Gastroesophageal sphincter (tissue), 4 donors: ENCODE measurements at regions not wholly inside any gene's neighbourhood (a gene's known extent, or its start where the extent isn't known, plus 50 kb on each side); places are given as distances from the start of the nearest gene placed in this dataset.

Source experiments
- ATAC-seq: fragments of 150-250 bp; one replicate; pipeline ENCODE4 v1.9.1; 2016; ENCODE audit warnings: mild to moderate bottlenecking, moderate library complexity
- H3K27ac ChIP-seq, 4 donors: fragments of 200-600 bp; sonication (generic) in 3 of 4; 1 replicate in 3 of 4; 2 replicates in 1 of 4; pipeline ENCODE4 v1.5.1; 2016 to 2019
- H3K27me3 ChIP-seq: fragments of 200-600 bp; sonication (generic); one replicate; pipeline ENCODE4 v1.5.1; 2019
- H3K36me3 ChIP-seq, 2 donors: fragments of 200-600 bp; sonication (generic); one replicate each; pipeline ENCODE4 v1.5.1; 2019; ENCODE audit warnings: control low read depth in 1 of 2
- H3K4me1 ChIP-seq, 3 donors: fragments of 200-600 bp; sonication (generic); 1 replicate in 2 of 3; 2 replicates in 1 of 3; pipeline ENCODE4 v1.5.1; 2016 to 2019; ENCODE audit warnings: control low read depth in 2 of 3
- H3K4me3 ChIP-seq, 2 donors: fragments of 200-600 bp; sonication (generic); one replicate each; pipeline ENCODE4 v1.5.1; 2019; ENCODE audit warnings: mild to moderate bottlenecking in 1 of 2, moderate library complexity in 1 of 2
- H3K9me3 ChIP-seq, 3 donors: fragments of 200-600 bp; sonication (generic); one replicate each; pipeline ENCODE4 v1.5.1; 2017 to 2019; ENCODE audit warnings: control low read depth in 2 of 3
- CTCF ChIP-seq, 4 experiments: fragments of 200-600 bp in 2 of 4; fragments of 450-650 bp in 2 of 4; sonication (generic) in 1 of 4; IDR thresholded peaks; one replicate each; pipeline ENCODE4 v1.5.1; 2017 to 2019; ENCODE audit warnings: antibody characterized with exemption in 4 of 4, mild to moderate bottlenecking in 2 of 4, moderate library complexity in 2 of 4
- EP300 ChIP-seq: sonication (generic); formaldehyde crosslinking; IDR thresholded peaks from one replicate; pipeline ENCODE4 v1.6.1; 2017; ENCODE audit warnings: antibody characterized with exemption, mild to moderate bottlenecking
- POLR2A ChIP-seq, 2 donors: fragments of 450-650 bp; IDR thresholded peaks; one replicate each; pipeline ENCODE4 v1.6.1; 2017; ENCODE audit warnings: antibody characterized with exemption in 2 of 2, mild to moderate bottlenecking in 2 of 2, moderate library complexity in 1 of 2
- POLR2AphosphoS5 ChIP-seq: sonication (generic); formaldehyde crosslinking; IDR thresholded peaks from one replicate; pipeline ENCODE4 v1.6.1; 2017; ENCODE audit warnings: antibody characterized with exemption
- WGBS, 2 donors: methylation state at CpG; one replicate each; pipeline ENCODE4 v1.1.5; 2018; ENCODE audit warnings: low coverage in 1 of 2; 5-methylcytosine and 5-hydroxymethylcytosine counted together

- 86% methylated on average over 2 of the region's 3 CpGs; no CpG with 5 or more reads in 1 of the 2 donors for WGBS, 2 donors
- no peak overlapping the region for H3K4me3 ChIP-seq
- no peaks in the 10 kb centered on the region for H3K4me1 ChIP-seq
- H3K27ac ChIP-seq: no peak overlapping the region
- H3K9me3 ChIP-seq: peaks cover 0 to 20% (median 0%) of the 10 kb centered on the region in 3 donors
- no peak for TF ChIP-seq EP300
- TF ChIP-seq POLR2A (IDR thresholded peaks at IDR 0.05): no peak
- TF ChIP-seq POLR2AphosphoS5: no peak
- no peak for TF ChIP-seq CTCF (IDR thresholded peaks at IDR 0.05)
- no peak for ATAC-seq
- no peaks in the 10 kb centered on the region for H3K36me3 ChIP-seq
- H3K27me3 ChIP-seq: no peaks in the 10 kb centered on the region
These were observed 810.4 kb downstream of the PCDH7 start for GRCh38 chr4:31530555-31530954.

GRCh38 chr4:31538877-31539276, 818.7 kb downstream of the PCDH7 start:
- no peak for ATAC-seq
- Histone ChIP-seq H3K27me3 (no peaks in the 10 kb centered on the region), H3K36me3 (no peaks in the 10 kb centered on the region), H3K4me1 (no peaks in the 10 kb centered on the region), H3K4me3 (no peak overlapping the region), H3K27ac (no peak overlapping the region), H3K9me3 (no peaks in the 10 kb centered on the region)
- TF ChIP-seq CTCF (IDR thresholded peaks at IDR 0.05): no peak
- TF ChIP-seq POLR2AphosphoS5: no peak
- TF ChIP-seq EP300: no peak
- TF ChIP-seq POLR2A (IDR thresholded peaks at IDR 0.05): no peak

GRCh38 chr4:31539284-31540069, 819.3 kb downstream of the PCDH7 start:
- TF ChIP-seq EP300 (no peak), CTCF (IDR thresholded peaks at IDR 0.05) (no peak), POLR2AphosphoS5 (no peak), POLR2A (IDR thresholded peaks at IDR 0.05) (no peak)
- no peak for ATAC-seq

GRCh38 chr4:31545330-31545729, 825.2 kb downstream of the PCDH7 start:
- no peak for TF ChIP-seq POLR2A (IDR thresholded peaks at IDR 0.05)
- TF ChIP-seq CTCF (IDR thresholded peaks at IDR 0.05): no peak
- no peak for TF ChIP-seq POLR2AphosphoS5
- no peak for TF ChIP-seq EP300
- H3K27ac ChIP-seq: no peak overlapping the region
- no peaks in the 10 kb centered on the region for H3K27me3 ChIP-seq
- no peak overlapping the region for H3K4me3 ChIP-seq
- H3K9me3 ChIP-seq: no peaks in the 10 kb centered on the region
- no peaks in the 10 kb centered on the region for H3K36me3 ChIP-seq
- no peak for ATAC-seq
- no peaks in the 10 kb centered on the region for H3K4me1 ChIP-seq

More at GRCh38 chr4:31539284-31540069, 819.3 kb downstream of the PCDH7 start:
- H3K4me1 ChIP-seq: no peaks in the 10 kb centered on the region
- H3K9me3 ChIP-seq: no peaks in the 10 kb centered on the region
- no peaks in the 10 kb centered on the region for H3K36me3 ChIP-seq
- no peaks in the 10 kb centered on the region for H3K27me3 ChIP-seq
- no peak overlapping the region for H3K4me3 ChIP-seq
- no peak overlapping the region for H3K27ac ChIP-seq

GRCh38 chr4:31545755-31546154, 825.6 kb downstream of the PCDH7 start:
- Histone ChIP-seq H3K27ac (no peak overlapping the region), H3K4me3 (no peak overlapping the region), H3K36me3 (no peaks in the 10 kb centered on the region), H3K27me3 (no peaks in the 10 kb centered on the region), H3K9me3 (no peaks in the 10 kb centered on the region), H3K4me1 (no peaks in the 10 kb centered on the region)
- 56 to 67% methylated on average over 1 of the region's 1 CpG for WGBS, 2 donors
- ATAC-seq: no peak
- TF ChIP-seq POLR2AphosphoS5 (no peak), EP300 (no peak), POLR2A (IDR thresholded peaks at IDR 0.05) (no peak)
